HCT116 (cell line): ENCODE measurements at regions not wholly inside any gene's neighbourhood (a gene's known extent, or its start where the extent isn't known, plus 50 kb on each side); places are given as distances from the start of the nearest gene placed in this dataset.

Source experiments
- ATAC-seq: fragments of 200-7000 bp; cut with Tn5 transposase; 2 replicates; pipeline ENCODE4 v1.9.1; 2020; ENCODE audit warnings: mild to moderate bottlenecking, moderate library complexity
- BruUV-seq: library from RNA; stranded (reverse); fragments of 400-500 nt; replicated peaks from 2 replicates; lab custom pipeline; 2021; lab: Mats Ljungman, UMichigan
- CTCF ChIA-PET: fragments of 300-600 bp; sonication (Branson Sonifier 250); formaldehyde crosslinking; loops from one replicate; lab custom pipeline; 2021; ENCODE audit warnings: antibody characterized with exemption; lab: Charles Lee
- POLR2A ChIA-PET: fragments of 300-600, 350-600 bp; sonication (Branson Sonifier 250); formaldehyde crosslinking; loops from one replicate; lab custom pipeline; 2021; ENCODE audit warnings: antibody characterized with exemption; lab: Charles Lee
- RAD21 ChIA-PET, 2 experiments: fragments of 300-600 bp; sonication (Branson Sonifier 250); formaldehyde crosslinking; loops; one replicate each; lab custom pipeline; 2023; ENCODE audit warnings: low total read pairs in 2 of 2; ENCODE audit not compliant: uncharacterized antibody in 2 of 2, unreplicated experiment in 2 of 2, low non-redundant PET in 1 of 2; lab: Charles Lee
- DNase-seq: peaks from one replicate; pipeline ENCODE4 v3.0.0-alpha.2; 2010; ENCODE audit warnings: low read depth, low spot score
- H2AFZ ChIP-seq: fragments of 200-600 bp; shearing (Covaris generic), sonication (generic); 2 replicates; pipeline ENCODE4 v1.6.1; 2017; ENCODE audit warnings: low read depth, mixed run types, mixed read lengths, antibody characterized with exemption, low read length; ENCODE audit not compliant: poor library complexity, severe bottlenecking
- H3K27ac ChIP-seq: 2 replicates; pipeline ENCODE4 v1.5.1; 2012; ENCODE audit warnings: low read depth, low read length
- H3K27me3 ChIP-seq: fragments of 200-600 bp; sonication (generic); 2 replicates; pipeline ENCODE4 v1.6.1; 2016; ENCODE audit warnings: mixed run types, low read length, mixed read lengths; ENCODE audit not compliant: insufficient read depth
- H3K36me3 ChIP-seq, 2 experiments: fragments of 200-500 bp in 1 of 2; fragments of 200-600 bp in 1 of 2; sonication (Bioruptor generic) in 1 of 2; sonication (generic) in 1 of 2; 2 replicates each; pipeline versions ENCODE4 v1.5.1 to v1.6.1; 2014 to 2016; ENCODE audit warnings: low read length in 2 of 2, inconsistent platforms in 1 of 2, mixed read lengths in 1 of 2, mixed run types in 1 of 2; ENCODE audit not compliant: insufficient read depth in 2 of 2, control insufficient read depth in 1 of 2
- H3K4me1 ChIP-seq, 2 experiments: fragments of 200-600 bp in 1 of 2; sonication (generic) in 1 of 2; 2 replicates each; pipeline versions ENCODE4 v1.5.1 to v1.6.1; 2012 to 2017; ENCODE audit warnings: low read length in 2 of 2, inconsistent platforms in 1 of 2, mild to moderate bottlenecking in 1 of 2, mixed read lengths in 1 of 2, mixed run types in 1 of 2, moderate library complexity in 1 of 2; ENCODE audit not compliant: insufficient read depth in 2 of 2, control insufficient read depth in 1 of 2
- H3K4me2 ChIP-seq: fragments of 200-600 bp; sonication (generic); 2 replicates; pipeline ENCODE4 v1.6.1; 2017; ENCODE audit warnings: mixed run types, low read length, mixed read lengths
- H3K4me3 ChIP-seq, 2 experiments: fragments of 200-600 bp in 1 of 2; sonication (generic) in 1 of 2; replicated peaks in 1 of 2; 2 replicates each; pipeline ENCODE4 v1.5.1; 2011 to 2016; ENCODE audit warnings: low read length in 2 of 2, control low read depth in 1 of 2, low read depth in 1 of 2, mild to moderate bottlenecking in 1 of 2, mixed read lengths in 1 of 2, mixed run types in 1 of 2
- H3K79me2 ChIP-seq: fragments of 200-600 bp; sonication (generic); 2 replicates; pipeline ENCODE4 v1.6.1; 2017; ENCODE audit warnings: mild to moderate bottlenecking, mixed run types, low read length, moderate library complexity, mixed read lengths; ENCODE audit not compliant: insufficient read depth
- H3K9ac ChIP-seq: fragments of 200-600 bp; sonication (generic); 2 replicates; pipeline ENCODE4 v1.6.1; 2016; ENCODE audit warnings: low read length, mixed read lengths
- H3K9me2 ChIP-seq: fragments of 200-600 bp; sonication (generic), shearing (Covaris generic); 2 replicates; pipeline ENCODE4 v1.6.1; 2017; ENCODE audit warnings: mixed run types, mild to moderate bottlenecking, moderate library complexity; ENCODE audit not compliant: insufficient read depth
- H3K9me3 ChIP-seq, 2 experiments: fragments of 200-500 bp in 1 of 2; fragments of 200-600 bp in 1 of 2; sonication (Bioruptor generic) in 1 of 2; sonication (generic) in 1 of 2; 2 replicates each; pipeline ENCODE4 v1.6.1; 2014 to 2017; ENCODE audit warnings: low read length in 2 of 2, mixed read lengths in 2 of 2, inconsistent platforms in 1 of 2, low read depth in 1 of 2, mild to moderate bottlenecking in 1 of 2, mixed run types in 1 of 2, moderate library complexity in 1 of 2; ENCODE audit not compliant: control insufficient read depth in 1 of 2, insufficient read depth in 1 of 2
- H4K20me1 ChIP-seq: fragments of 200-600 bp; sonication (generic), shearing (Covaris generic); 2 replicates; pipeline ENCODE4 v1.6.1; 2017; ENCODE audit warnings: mixed run types, mild to moderate bottlenecking, moderate library complexity; ENCODE audit not compliant: insufficient read depth
- ATF3 ChIP-seq: IDR thresholded peaks from 2 replicates; pipeline ENCODE4 v1.6.1; 2012
- CBX3 ChIP-seq: IDR thresholded peaks from 2 replicates; pipeline ENCODE4 v1.6.1; 2012; ENCODE audit warnings: low read depth
- CTCF ChIP-seq, 3 experiments: fragments of 200-600 bp in 1 of 3; sonication (generic) in 1 of 3; IDR thresholded peaks in 2 of 3; conservative IDR thresholded peaks in 1 of 3; 2 replicates each; pipeline ENCODE4 v1.5.1; 2012 to 2017; ENCODE audit warnings: low read depth in 2 of 3, low read length in 2 of 3, antibody characterized with exemption in 1 of 3, borderline replicate concordance in 1 of 3, control low read depth in 1 of 3, mild to moderate bottlenecking in 1 of 3, mixed read lengths in 1 of 3, mixed run types in 1 of 3, moderate library complexity in 1 of 3; ENCODE audit not compliant: insufficient read depth in 1 of 3
- ELF1 ChIP-seq: IDR thresholded peaks from 2 replicates; pipeline ENCODE4 v1.6.1; 2012; ENCODE audit warnings: low read depth, borderline replicate concordance
- EZH2phosphoT487 ChIP-seq: fragments of 200-600 bp; IDR thresholded peaks from 2 replicates; pipeline ENCODE4 v1.6.1; 2018; ENCODE audit warnings: antibody characterized with exemption, borderline replicate concordance
- FOSL1 ChIP-seq: IDR thresholded peaks from 2 replicates; pipeline ENCODE4 v1.6.1; 2012; ENCODE audit warnings: low read depth
- JUND ChIP-seq: IDR thresholded peaks from 2 replicates; pipeline ENCODE4 v1.6.1; 2012
- POLR2AphosphoS5 ChIP-seq: IDR thresholded peaks from 2 replicates; pipeline ENCODE4 v1.6.1; 2011; ENCODE audit warnings: mild to moderate bottlenecking, low read depth, low read length, moderate library complexity
- RAD21 ChIP-seq: IDR thresholded peaks from 2 replicates; pipeline ENCODE4 v1.6.1; 2012; ENCODE audit warnings: low read depth, mild to moderate bottlenecking
- REST ChIP-seq: IDR thresholded peaks from 2 replicates; pipeline ENCODE4 v1.6.1; 2012; ENCODE audit warnings: low read depth
- SP1 ChIP-seq: IDR thresholded peaks from 2 replicates; pipeline ENCODE4 v1.6.1; 2012; ENCODE audit warnings: low read depth
- SRF ChIP-seq: IDR thresholded peaks from 2 replicates; pipeline ENCODE4 v1.6.1; 2012; ENCODE audit warnings: low read depth
- TCF7L2 ChIP-seq: IDR thresholded peaks from 2 replicates; pipeline ENCODE4 v1.7.0; 2011; ENCODE audit warnings: borderline replicate concordance, inconsistent platforms; ENCODE audit not compliant: insufficient read depth, insufficient read length; ENCODE audit errors: extremely low read depth
- YY1 ChIP-seq: IDR thresholded peaks from 2 replicates; pipeline ENCODE4 v1.6.1; 2011; ENCODE audit warnings: low read length, low read depth, moderate library complexity, mild to moderate bottlenecking; ENCODE audit not compliant: insufficient replicate concordance; ENCODE audit errors: extremely low read depth
- ZBTB33 ChIP-seq: IDR thresholded peaks from 2 replicates; pipeline ENCODE4 v1.6.1; 2011; ENCODE audit warnings: mild to moderate bottlenecking, low read length, moderate library complexity; ENCODE audit not compliant: insufficient replicate concordance; ENCODE audit errors: extremely low read depth
- ZFX ChIP-seq: fragments of 450-650 bp; IDR thresholded peaks from 2 replicates; pipeline ENCODE4 v1.6.1; 2017
- ZNF274 ChIP-seq: fragments of 200-500 bp; sonication (Bioruptor generic); IDR thresholded peaks from 2 replicates; pipeline ENCODE4 v1.6.1; 2014; ENCODE audit warnings: mild to moderate bottlenecking, low read depth, low read length, inconsistent platforms
- intact Hi-C: fragments of 100-400 bp; cut with micrococcal nuclease; formaldehyde crosslinking; loops from 2 replicates; pipeline ENCODE4 v1.10.0; 2022

GRCh38 chrX:112477653-112478052 lies 202.1 kb downstream of the LHFPL1 start:
- H3K4me2 ChIP-seq, result no peak overlapping the region
- no peaks in the 10 kb centered on the region for H3K9me2 ChIP-seq
- ChIA-PET POLR2A (no interaction called here), RAD21 (no interaction called here), CTCF (no interaction called here)
- no TSS peak for BruUV-seq
- intact Hi-C loops, result no loop called here
- no peak overlapping the region for H3K4me3 ChIP-seq
- H3K27me3 ChIP-seq, result no peaks in the 10 kb centered on the region
- no peaks in the 10 kb centered on the region for H3K4me1 ChIP-seq
- no peaks in the 10 kb centered on the region for H3K36me3 ChIP-seq
- ATAC-seq (no peak), DNase-seq (no peak)
- no peak overlapping the region for H3K27ac ChIP-seq
- no peaks in the 10 kb centered on the region for H3K9me3 ChIP-seq
- H3K79me2 ChIP-seq, result no peaks in the 10 kb centered on the region
- TF ChIP-seq SRF, result no peak
- TF ChIP-seq RAD21, result no peak
- no peak for TF ChIP-seq EZH2phosphoT487
- no peak for TF ChIP-seq FOSL1
- no peak for TF ChIP-seq ELF1
- no peak for TF ChIP-seq ATF3
- no peak for TF ChIP-seq ZFX
- TF ChIP-seq REST, result no peak
- TF ChIP-seq CTCF (IDR thresholded peaks at IDR 0.05 in 2 of 3, conservative IDR thresholded peaks at IDR 0.05 in 1 of 3; ENCODE audit: borderline replicate concordance in 1 of 3, insufficient read depth in 1 of 3, low read depth in 2 of 3, low read length in 2 of 3), result no peak
- no peak for TF ChIP-seq JUND
- TF ChIP-seq CBX3, result no peak
- TF ChIP-seq YY1, result no peak
- no peak for TF ChIP-seq TCF7L2
- TF ChIP-seq SP1, result no peak
- no peak for TF ChIP-seq ZBTB33
- no peak for TF ChIP-seq POLR2AphosphoS5
- TF ChIP-seq ZNF274, result no peak
- H4K20me1 ChIP-seq, result no peaks in the 10 kb centered on the region
- H3K9ac ChIP-seq, result no peak overlapping the region
- H2AFZ ChIP-seq, result no peak overlapping the region
